ENCODE measurements at regions not wholly inside any gene's neighbourhood (a gene's known extent, or its start where the extent isn't known, plus 50 kb on each side); places are given as distances from the start of the nearest gene placed in this dataset.

DNA sequence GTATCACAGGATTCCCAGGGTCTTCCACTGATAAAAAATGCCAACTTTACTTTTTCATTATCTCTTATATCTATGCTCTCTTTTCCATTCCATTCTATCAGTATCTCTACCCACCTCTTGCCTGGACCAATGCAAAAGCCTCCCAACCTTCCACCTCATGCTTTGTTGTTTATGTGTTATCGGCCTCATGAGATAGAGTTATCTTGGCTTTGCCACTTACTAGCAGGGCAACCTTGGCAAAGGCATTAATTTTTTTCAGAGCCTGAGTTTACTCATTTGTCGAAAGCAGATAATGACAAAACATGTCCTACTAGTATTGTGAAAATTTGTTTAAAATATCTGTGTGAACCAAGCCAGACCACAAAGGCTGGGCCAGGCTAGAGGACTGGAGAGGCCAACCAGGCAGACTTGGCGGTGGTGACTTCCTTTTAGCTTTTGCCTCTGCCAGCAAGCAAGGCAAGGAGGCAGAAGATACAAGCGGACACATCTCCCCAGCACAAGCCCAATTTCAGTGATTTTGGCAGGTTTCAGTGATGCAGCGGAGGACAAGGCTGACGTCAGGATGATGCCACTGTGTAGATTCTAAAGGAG is 106.9 kb downstream of the ADAMTS15 start:
- TF ChIP-seq POLR2AphosphoS5 (IDR thresholded peaks at IDR 0.05; ENCODE audit: borderline replicate concordance, low read depth, low read length) (no peak), EZH2 (IDR thresholded peaks at IDR 0.05) (no peak), FOXP2 (optimal IDR thresholded peaks at IDR 0.05; ENCODE audit: control extremely low read depth, extremely low read length, insufficient read depth) (no peak)
